ENCODE measurements at regions not wholly inside any gene's neighbourhood (a gene's known extent, or its start where the extent isn't known, plus 50 kb on each side); places are given as distances from the start of the nearest gene placed in this dataset.

DNA sequence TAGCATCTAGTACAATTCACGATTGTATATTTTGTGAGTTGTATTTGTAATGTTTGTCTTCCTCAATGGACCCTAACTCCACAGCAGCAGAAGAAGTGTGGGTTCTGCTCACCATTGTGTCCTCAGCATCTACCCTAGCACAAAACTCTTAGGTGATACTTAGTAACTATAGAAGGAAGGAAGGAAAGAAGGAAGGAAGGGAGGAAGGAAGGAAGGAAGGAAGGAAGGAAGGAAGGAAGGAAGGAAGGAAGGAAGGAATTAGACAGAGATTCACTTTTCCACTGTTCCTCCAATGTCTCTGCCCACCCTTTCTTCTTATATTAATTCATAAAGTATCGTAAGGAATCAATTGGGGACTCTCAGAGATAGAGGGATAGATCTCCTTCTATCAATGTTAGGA lies 288.2 kb downstream of the NFIB start:
- no peak for DNase-seq (ENCODE audit: low read depth in 1 of 2, low spot score in 1 of 2)
- Histone ChIP-seq H3K9me3 (ENCODE audit: low read depth) (no peaks in the 10 kb centered on the region), H3K27me3 (no peaks in the 10 kb centered on the region), H3K27ac (no peak overlapping the region), H3K36me3 (no peaks in the 10 kb centered on the region), H3K4me3 (no peak overlapping the region), H3K4me1 (ENCODE audit: low read depth) (peaks cover 17% of the 10 kb centered on the region)
- no peak for TF ChIP-seq CTCF (IDR thresholded peaks at IDR 0.05; ENCODE audit: low read depth, low read length)

- TF ChIP-seq CTCF (IDR thresholded peaks at IDR 0.05; ENCODE audit: low read depth, low read length), result no peak
- Histone ChIP-seq H3K27ac (no peak overlapping the region), H3K36me3 (no peaks in the 10 kb centered on the region), H3K4me3 (no peak overlapping the region), H3K27me3 (no peaks in the 10 kb centered on the region), H3K9me3 (ENCODE audit: low read depth) (no peaks in the 10 kb centered on the region), H3K4me1 (ENCODE audit: low read depth) (peaks cover 12% of the 10 kb centered on the region)
- DNase-seq (ENCODE audit: low read depth in 1 of 2, low spot score in 1 of 2), result no peak
Measured at GRCh38 chr9:14023285-14023684, 290.7 kb downstream of the NFIB start.

DNA sequence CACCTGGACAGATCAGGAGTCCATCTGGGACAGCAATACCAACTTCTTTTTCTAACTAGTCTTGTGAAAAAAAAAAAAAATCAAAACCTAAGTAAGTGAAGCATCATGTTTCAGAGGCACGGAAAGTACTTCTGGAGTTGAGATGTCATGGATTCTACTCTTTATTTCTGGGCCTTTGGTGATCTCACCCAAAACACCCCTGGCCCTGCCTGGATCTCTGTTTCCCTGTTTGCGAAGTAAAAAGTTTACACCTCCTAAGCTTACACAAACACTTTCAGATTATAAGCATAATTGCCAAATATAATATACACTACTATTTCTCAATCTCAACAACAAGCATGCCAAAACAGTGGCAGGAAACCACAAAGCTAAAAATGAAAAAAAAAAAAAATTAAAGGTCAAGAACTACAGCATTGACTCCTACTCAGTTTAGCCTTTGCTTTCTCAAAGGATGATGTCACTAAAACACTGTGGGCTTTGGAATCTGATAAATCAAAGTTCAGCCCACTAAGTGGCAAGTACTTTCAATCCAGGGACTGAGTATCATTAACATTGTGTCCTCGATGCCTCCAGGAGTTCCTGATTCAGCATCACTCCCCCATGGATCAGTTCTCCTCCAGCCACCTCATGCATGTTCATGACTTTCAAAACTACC lies 291.9 kb downstream of the NFIB start:
- no peak overlapping the region for H3K27ac ChIP-seq
- H3K27me3 ChIP-seq, result no peaks in the 10 kb centered on the region
- peak in 1 of 2 donors; percentile 80 for DNase-seq (ENCODE audit: low read depth in 1 of 2, low spot score in 1 of 2)
- H3K9me3 ChIP-seq (ENCODE audit: low read depth), result no peaks in the 10 kb centered on the region
- H3K4me1 ChIP-seq (ENCODE audit: low read depth), result peaks cover 3% of the 10 kb centered on the region
- no peak overlapping the region for H3K4me3 ChIP-seq
- no peak for TF ChIP-seq CTCF (IDR thresholded peaks at IDR 0.05; ENCODE audit: low read depth, low read length)
- H3K36me3 ChIP-seq, result no peaks in the 10 kb centered on the region

- DNase-seq (ENCODE audit: low read depth in 1 of 2, low spot score in 1 of 2), result peak in 1 of 2 donors; percentile 81
- Histone ChIP-seq H3K36me3 (no peaks in the 10 kb centered on the region), H3K27me3 (no peaks in the 10 kb centered on the region), H3K9me3 (ENCODE audit: low read depth) (no peaks in the 10 kb centered on the region), H3K4me1 (ENCODE audit: low read depth) (peaks cover 9% of the 10 kb centered on the region), H3K4me3 (no peak overlapping the region), H3K27ac (no peak overlapping the region)
- no peak for TF ChIP-seq CTCF (IDR thresholded peaks at IDR 0.05; ENCODE audit: low read depth, low read length)
Measured at GRCh38 chr9:14018081-14018480, 295.9 kb downstream of the NFIB start.

DNA sequence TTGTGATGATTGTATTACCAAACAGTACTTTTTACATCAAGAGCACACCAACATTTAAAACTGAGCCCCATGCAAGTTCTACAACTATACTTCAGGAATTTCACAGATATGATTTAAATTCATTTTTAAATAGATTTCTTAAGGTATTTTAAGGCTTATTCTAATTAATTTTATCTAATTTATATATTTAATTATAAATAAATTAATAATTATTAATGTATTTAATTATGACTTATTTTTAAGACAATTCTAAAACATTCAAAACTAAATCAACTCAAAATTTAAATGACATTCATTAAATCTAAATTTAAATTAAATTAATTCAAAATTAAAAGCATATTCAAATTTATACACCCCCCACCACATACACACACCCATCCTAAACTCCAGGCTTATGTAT lies 299.2 kb downstream of the NFIB start:
- DNase-seq (ENCODE audit: low read depth in 1 of 2, low spot score in 1 of 2), result no peak
- no peak for TF ChIP-seq CTCF (IDR thresholded peaks at IDR 0.05; ENCODE audit: low read depth, low read length)
- Histone ChIP-seq H3K9me3 (ENCODE audit: low read depth) (no peaks in the 10 kb centered on the region), H3K4me3 (no peak overlapping the region), H3K4me1 (ENCODE audit: low read depth) (peaks cover 9% of the 10 kb centered on the region), H3K36me3 (no peaks in the 10 kb centered on the region), H3K27ac (no peak overlapping the region), H3K27me3 (no peaks in the 10 kb centered on the region)
